ENCODE measurements at regions not wholly inside any gene's neighbourhood (a gene's known extent, or its start where the extent isn't known, plus 50 kb on each side); places are given as distances from the start of the nearest gene placed in this dataset.
"Not testable (repeated sequence)": the region's sequence is repeated elsewhere in the genome, so short reads cannot be mapped to it uniquely, and the experiment has no call there.

DNA sequence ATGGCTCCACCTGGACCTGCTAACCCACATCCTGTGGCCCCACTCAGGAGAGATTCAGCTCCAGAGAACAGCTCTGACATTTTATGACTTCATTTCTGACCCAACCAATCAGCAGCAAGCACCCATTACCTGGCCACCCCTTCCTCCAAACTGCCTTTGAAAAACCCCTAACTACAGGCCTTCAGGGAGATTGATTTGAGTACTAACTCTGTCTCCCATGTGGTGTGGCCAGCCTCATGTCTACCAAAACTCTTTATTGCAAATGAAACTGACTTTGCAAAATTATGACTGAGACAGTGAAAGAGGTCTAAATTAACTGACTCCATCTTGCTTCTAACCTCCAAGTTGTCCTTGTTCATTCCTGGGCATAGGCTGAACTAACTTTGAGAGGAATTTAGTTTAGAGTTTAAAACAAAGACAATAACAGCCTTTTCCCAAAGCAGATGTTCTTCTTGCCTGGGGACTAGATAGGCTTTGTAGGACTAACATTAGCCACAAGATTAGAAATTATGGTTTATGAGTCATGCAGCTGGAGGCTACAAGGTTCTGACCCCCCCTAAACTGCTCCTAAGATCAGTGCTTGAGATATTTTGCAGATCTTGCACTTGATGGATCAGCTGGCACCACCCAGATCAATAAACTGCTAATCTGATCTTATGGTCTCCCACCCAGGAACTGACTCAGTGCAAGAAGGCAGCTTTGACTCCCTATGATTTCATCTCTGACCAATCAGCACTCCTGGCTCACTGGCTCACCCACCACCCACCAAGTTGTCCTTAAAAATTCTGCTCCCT, 508.2 kb downstream of the RPIA start:
- H3K27ac ChIP-seq (ENCODE audit: low read depth, low read length); H3K9ac ChIP-seq (ENCODE audit: low read length in 5 of 5); H3K36me3 ChIP-seq (ENCODE audit: control insufficient read depth in 5 of 5, insufficient read depth in 5 of 5, low read length in 5 of 5); H3K9me3 ChIP-seq (ENCODE audit: control insufficient read depth in 5 of 5, low read length in 5 of 5); H3K27me3 ChIP-seq (ENCODE audit: control insufficient read depth in 5 of 5, insufficient read depth in 4 of 5, low read length in 5 of 5); H3K4me1 ChIP-seq (ENCODE audit: control insufficient read depth in 5 of 5, insufficient read depth in 5 of 5, low read length in 5 of 5); H3K4me3 ChIP-seq (ENCODE audit: low read depth in 1 of 5, low read length in 5 of 5): not testable (repeated sequence)

DNA sequence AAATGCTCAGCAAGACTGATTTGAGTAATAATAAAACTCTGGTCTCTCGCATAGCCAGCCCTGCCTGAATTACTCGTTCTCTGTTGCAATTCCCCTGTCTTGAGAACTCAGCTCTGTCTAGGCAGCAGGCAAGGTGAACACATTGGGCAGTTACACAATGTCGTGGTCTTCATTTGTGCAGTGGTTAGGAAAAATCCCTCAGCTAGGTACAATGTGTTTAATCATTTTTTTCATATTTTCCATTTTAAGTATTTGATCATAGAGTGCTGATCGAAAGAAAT, 508.7 kb downstream of the RPIA start:
- not testable (repeated sequence) for H3K4me3 ChIP-seq (ENCODE audit: low read depth in 1 of 5, low read length in 5 of 5); H3K27me3 ChIP-seq (ENCODE audit: control insufficient read depth in 5 of 5, insufficient read depth in 4 of 5, low read length in 5 of 5); H3K4me1 ChIP-seq (ENCODE audit: control insufficient read depth in 5 of 5, insufficient read depth in 5 of 5, low read length in 5 of 5); H3K9ac ChIP-seq (ENCODE audit: low read length in 5 of 5); H3K36me3 ChIP-seq (ENCODE audit: control insufficient read depth in 5 of 5, insufficient read depth in 5 of 5, low read length in 5 of 5); H3K9me3 ChIP-seq (ENCODE audit: control insufficient read depth in 5 of 5, low read length in 5 of 5); H3K27ac ChIP-seq (ENCODE audit: low read depth, low read length)

DNA sequence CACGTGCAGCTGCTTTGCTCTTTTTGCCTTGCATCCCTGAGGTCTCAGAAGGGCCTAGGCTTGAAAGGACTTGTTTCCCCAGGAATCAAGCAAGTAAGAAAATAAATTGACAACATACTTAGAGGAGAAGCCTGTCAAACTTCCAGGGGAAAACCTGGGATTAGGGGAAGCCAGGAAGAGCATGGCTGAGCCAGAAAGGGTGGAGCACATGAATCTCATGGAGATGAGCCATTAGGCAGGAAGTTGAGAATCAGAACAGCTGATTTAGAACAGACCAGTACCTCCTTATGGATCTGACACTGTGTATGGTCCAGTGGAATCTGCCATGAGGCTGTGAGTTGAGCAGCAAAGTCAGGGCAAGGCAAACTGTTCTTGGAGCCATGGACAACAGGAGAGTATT, 511.0 kb downstream of the RPIA start:
- H3K36me3 ChIP-seq (ENCODE audit: control insufficient read depth in 5 of 5, insufficient read depth in 5 of 5, low read length in 5 of 5); H3K27ac ChIP-seq (ENCODE audit: low read depth, low read length); H3K4me3 ChIP-seq (ENCODE audit: low read depth in 1 of 5, low read length in 5 of 5); H3K4me1 ChIP-seq (ENCODE audit: control insufficient read depth in 5 of 5, insufficient read depth in 5 of 5, low read length in 5 of 5); H3K9me3 ChIP-seq (ENCODE audit: control insufficient read depth in 5 of 5, low read length in 5 of 5); H3K9ac ChIP-seq (ENCODE audit: low read length in 5 of 5); H3K27me3 ChIP-seq (ENCODE audit: control insufficient read depth in 5 of 5, insufficient read depth in 4 of 5, low read length in 5 of 5): not testable (repeated sequence)

DNA sequence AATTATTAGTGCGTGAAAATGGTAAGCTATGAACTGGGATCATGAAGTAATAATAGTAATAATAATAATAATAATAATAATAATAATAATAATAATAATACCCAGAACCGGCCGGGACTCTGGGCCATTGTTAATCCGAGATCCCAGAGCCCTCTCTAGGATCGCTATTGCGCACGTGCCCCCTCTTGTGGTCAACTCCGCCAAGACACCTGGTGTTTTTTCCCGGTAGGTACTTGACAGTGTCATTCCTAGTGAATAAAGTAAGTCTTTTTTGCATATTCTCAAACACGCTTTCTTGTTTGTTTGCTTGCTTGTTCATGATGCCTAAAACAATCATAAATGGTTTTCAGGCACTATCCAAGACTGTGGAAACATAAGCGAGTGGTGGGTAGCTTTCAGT, 513.7 kb downstream of the RPIA start:
- not testable (repeated sequence) for H3K4me1 ChIP-seq (ENCODE audit: control insufficient read depth in 5 of 5, insufficient read depth in 5 of 5, low read length in 5 of 5); H3K4me3 ChIP-seq (ENCODE audit: low read depth in 1 of 5, low read length in 5 of 5); H3K27ac ChIP-seq (ENCODE audit: low read depth, low read length); H3K9ac ChIP-seq (ENCODE audit: low read length in 5 of 5); H3K36me3 ChIP-seq (ENCODE audit: control insufficient read depth in 5 of 5, insufficient read depth in 5 of 5, low read length in 5 of 5); H3K27me3 ChIP-seq (ENCODE audit: control insufficient read depth in 5 of 5, insufficient read depth in 4 of 5, low read length in 5 of 5); H3K9me3 ChIP-seq (ENCODE audit: control insufficient read depth in 5 of 5, low read length in 5 of 5)

DNA sequence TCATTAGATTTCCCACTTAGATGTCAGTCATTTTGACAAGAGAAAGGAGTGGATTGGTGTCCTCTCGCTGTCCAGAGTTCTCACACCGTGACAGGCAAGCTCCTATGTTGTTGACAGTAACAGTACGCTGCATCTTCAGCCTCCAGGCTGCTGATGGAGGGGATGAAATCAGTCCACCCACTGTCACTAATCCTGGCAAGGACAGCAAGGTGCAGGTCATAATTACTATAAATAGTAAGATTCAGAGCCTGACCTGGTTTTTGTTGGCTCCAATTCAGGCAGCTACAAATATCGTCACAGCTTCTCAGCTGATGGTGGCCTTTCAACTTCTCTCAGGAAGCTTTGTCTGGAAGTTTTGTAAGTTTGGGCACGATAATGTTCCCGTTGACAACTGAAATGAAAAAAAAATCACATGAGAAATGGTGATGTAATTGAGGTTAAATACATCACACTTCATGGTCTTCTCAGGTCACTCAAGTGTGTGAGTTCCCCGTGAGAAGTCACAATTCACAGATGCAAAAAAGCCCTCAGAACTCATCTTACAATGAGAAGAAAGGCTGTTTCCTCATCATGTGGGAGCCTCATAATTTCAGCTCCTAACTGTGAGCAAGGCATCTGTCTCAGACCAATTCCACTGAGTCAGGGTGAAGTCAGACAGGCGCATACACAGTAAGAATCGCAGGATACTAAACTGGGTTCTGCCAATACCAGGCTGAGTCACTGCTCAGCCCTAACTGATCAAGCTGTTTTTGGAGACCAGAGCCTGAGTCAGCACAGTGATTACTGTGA, 516.9 kb downstream of the RPIA start:
- H3K36me3 ChIP-seq (ENCODE audit: control insufficient read depth in 5 of 5, insufficient read depth in 5 of 5, low read length in 5 of 5); H3K4me1 ChIP-seq (ENCODE audit: control insufficient read depth in 5 of 5, insufficient read depth in 5 of 5, low read length in 5 of 5); H3K4me3 ChIP-seq (ENCODE audit: low read depth in 1 of 5, low read length in 5 of 5); H3K27ac ChIP-seq (ENCODE audit: low read depth, low read length); H3K27me3 ChIP-seq (ENCODE audit: control insufficient read depth in 5 of 5, insufficient read depth in 4 of 5, low read length in 5 of 5); H3K9me3 ChIP-seq (ENCODE audit: control insufficient read depth in 5 of 5, low read length in 5 of 5); H3K9ac ChIP-seq (ENCODE audit: low read length in 5 of 5): not testable (repeated sequence)

DNA sequence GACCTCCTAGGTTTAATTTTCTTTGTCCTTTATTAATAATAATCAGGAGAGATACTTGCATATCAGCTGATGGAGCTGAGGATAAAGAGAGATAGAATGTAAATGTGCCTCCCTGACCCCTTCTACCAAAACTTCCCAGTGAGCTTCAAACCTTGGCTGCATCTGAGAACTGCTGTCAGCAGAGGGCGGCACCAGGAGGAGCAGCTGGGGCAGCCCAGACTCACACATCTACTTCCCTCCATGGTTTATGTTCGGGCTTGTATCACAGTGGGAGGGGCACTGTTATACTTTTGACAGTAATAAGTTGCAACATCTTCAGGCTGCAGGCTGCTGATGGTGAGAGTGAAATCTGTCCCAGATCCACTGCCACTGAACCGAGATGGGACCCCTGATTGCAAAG, 521.7 kb downstream of the RPIA start:
- H3K4me3 ChIP-seq (ENCODE audit: low read depth in 1 of 5, low read length in 5 of 5); H3K4me1 ChIP-seq (ENCODE audit: control insufficient read depth in 5 of 5, insufficient read depth in 5 of 5, low read length in 5 of 5); H3K36me3 ChIP-seq (ENCODE audit: control insufficient read depth in 5 of 5, insufficient read depth in 5 of 5, low read length in 5 of 5); H3K27me3 ChIP-seq (ENCODE audit: control insufficient read depth in 5 of 5, insufficient read depth in 4 of 5, low read length in 5 of 5); H3K27ac ChIP-seq (ENCODE audit: low read depth, low read length); H3K9me3 ChIP-seq (ENCODE audit: control insufficient read depth in 5 of 5, low read length in 5 of 5); H3K9ac ChIP-seq (ENCODE audit: low read length in 5 of 5): not testable (repeated sequence)

DNA sequence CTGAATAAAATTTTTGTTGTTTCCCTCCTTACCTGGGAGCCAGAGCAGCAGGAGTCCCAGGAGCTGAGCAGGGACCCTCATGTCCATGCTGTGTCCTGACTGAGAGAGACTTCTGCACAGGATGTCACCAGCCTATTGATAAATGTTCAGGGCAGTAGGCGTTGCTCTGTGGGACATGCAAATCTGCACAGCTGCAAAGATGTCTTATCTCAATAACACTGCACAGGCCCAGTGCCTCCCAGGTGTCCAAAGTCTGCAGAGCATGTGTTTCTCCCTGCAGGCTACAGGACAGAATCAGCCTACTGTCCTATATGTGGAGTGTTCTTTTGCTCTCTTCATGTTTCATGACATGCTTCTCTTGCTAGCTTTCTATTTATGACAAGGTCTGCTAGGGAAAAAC, 522.3 kb downstream of the RPIA start:
- H3K9me3 ChIP-seq (ENCODE audit: control insufficient read depth in 5 of 5, low read length in 5 of 5); H3K4me3 ChIP-seq (ENCODE audit: low read depth in 1 of 5, low read length in 5 of 5); H3K4me1 ChIP-seq (ENCODE audit: control insufficient read depth in 5 of 5, insufficient read depth in 5 of 5, low read length in 5 of 5); H3K27me3 ChIP-seq (ENCODE audit: control insufficient read depth in 5 of 5, insufficient read depth in 4 of 5, low read length in 5 of 5); H3K27ac ChIP-seq (ENCODE audit: low read depth, low read length); H3K9ac ChIP-seq (ENCODE audit: low read length in 5 of 5); H3K36me3 ChIP-seq (ENCODE audit: control insufficient read depth in 5 of 5, insufficient read depth in 5 of 5, low read length in 5 of 5): not testable (repeated sequence)

DNA sequence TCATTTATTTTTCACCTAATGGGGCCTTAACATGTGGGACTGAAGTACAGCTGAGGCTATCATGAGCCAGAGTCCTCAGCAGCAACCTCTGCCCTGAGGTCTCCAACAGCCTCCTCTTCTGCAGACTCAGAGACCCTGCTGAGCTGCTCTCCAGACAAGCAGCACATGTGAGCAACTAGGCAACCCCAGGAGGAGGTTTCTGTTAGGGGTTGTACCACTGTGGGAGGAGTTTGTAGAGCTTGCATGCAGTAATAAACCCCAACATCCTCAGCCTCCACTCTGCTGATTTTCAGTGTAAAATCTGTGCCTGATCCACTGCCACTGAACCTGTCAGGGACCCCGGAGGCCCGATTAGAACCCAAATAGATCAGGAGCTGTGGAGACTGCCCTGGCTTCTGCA, 530.0 kb downstream of the RPIA start:
- H3K4me3 ChIP-seq (ENCODE audit: low read depth in 1 of 5, low read length in 5 of 5); H3K4me1 ChIP-seq (ENCODE audit: control insufficient read depth in 5 of 5, insufficient read depth in 5 of 5, low read length in 5 of 5); H3K36me3 ChIP-seq (ENCODE audit: control insufficient read depth in 5 of 5, insufficient read depth in 5 of 5, low read length in 5 of 5); H3K9ac ChIP-seq (ENCODE audit: low read length in 5 of 5); H3K9me3 ChIP-seq (ENCODE audit: control insufficient read depth in 5 of 5, low read length in 5 of 5); H3K27me3 ChIP-seq (ENCODE audit: control insufficient read depth in 5 of 5, insufficient read depth in 4 of 5, low read length in 5 of 5); H3K27ac ChIP-seq (ENCODE audit: low read depth, low read length): not testable (repeated sequence)

DNA sequence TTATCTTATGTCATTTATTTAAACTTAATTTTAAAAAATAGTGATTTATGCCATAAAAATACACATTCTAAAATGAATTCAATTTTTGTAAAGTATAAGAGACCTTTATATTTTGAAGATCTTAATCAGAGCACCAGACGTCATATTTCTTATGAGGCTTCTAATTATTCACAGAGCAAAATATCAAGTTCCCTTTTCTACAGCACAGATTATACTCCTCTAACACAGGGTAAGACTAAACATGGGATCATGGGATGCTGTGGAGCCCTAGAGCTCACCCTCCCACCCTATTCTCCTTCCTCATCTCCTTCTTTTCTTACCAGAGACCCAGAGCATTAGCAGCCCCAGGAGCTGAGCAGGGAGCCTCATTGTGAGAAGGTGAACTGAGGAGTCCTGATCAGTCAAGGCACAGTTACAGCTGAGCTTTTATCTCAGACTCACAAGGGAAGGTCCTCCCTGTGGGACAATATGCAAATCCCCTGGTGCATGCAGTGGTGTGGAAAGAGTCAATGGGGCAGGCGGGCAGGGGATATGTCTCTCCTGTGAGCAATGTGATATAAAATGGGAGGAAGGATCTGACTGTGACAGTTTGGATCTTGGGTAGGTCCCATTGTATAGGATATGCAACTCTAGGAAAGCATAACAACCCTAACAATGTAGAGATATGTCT, 530.7 kb downstream of the RPIA start:
- H3K4me3 ChIP-seq (ENCODE audit: low read depth in 1 of 5, low read length in 5 of 5); H3K9ac ChIP-seq (ENCODE audit: low read length in 5 of 5); H3K4me1 ChIP-seq (ENCODE audit: control insufficient read depth in 5 of 5, insufficient read depth in 5 of 5, low read length in 5 of 5); H3K36me3 ChIP-seq (ENCODE audit: control insufficient read depth in 5 of 5, insufficient read depth in 5 of 5, low read length in 5 of 5); H3K9me3 ChIP-seq (ENCODE audit: control insufficient read depth in 5 of 5, low read length in 5 of 5); H3K27me3 ChIP-seq (ENCODE audit: control insufficient read depth in 5 of 5, insufficient read depth in 4 of 5, low read length in 5 of 5); H3K27ac ChIP-seq (ENCODE audit: low read depth, low read length): not testable (repeated sequence)

DNA sequence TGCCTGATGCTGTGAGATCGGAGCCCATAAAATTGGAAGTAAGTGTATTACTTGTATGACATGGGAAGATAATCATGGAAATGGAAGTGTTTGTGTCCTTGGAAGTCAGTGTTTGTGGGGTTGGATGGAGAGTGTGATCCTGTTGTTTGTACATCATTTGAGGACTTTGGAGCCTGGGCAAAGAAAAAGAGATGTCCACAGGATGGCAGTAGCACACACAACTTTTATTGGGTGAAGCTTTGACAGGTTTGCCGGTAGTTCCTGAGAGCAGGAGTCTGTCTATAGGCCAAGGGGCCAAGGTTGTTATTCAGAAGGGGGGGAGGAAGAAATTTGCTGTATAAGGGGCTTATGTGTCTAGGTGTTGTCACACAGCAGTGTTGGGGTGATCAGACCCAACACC, 533.3 kb downstream of the RPIA start:
- not testable (repeated sequence) for H3K36me3 ChIP-seq (ENCODE audit: control insufficient read depth in 5 of 5, insufficient read depth in 5 of 5, low read length in 5 of 5); H3K9me3 ChIP-seq (ENCODE audit: control insufficient read depth in 5 of 5, low read length in 5 of 5); H3K4me3 ChIP-seq (ENCODE audit: low read depth in 1 of 5, low read length in 5 of 5); H3K27me3 ChIP-seq (ENCODE audit: control insufficient read depth in 5 of 5, insufficient read depth in 4 of 5, low read length in 5 of 5); H3K27ac ChIP-seq (ENCODE audit: low read depth, low read length); H3K9ac ChIP-seq (ENCODE audit: low read length in 5 of 5); H3K4me1 ChIP-seq (ENCODE audit: control insufficient read depth in 5 of 5, insufficient read depth in 5 of 5, low read length in 5 of 5)
